ENCODE measurements at regions not wholly inside any gene's neighbourhood (a gene's known extent, or its start where the extent isn't known, plus 50 kb on each side); places are given as distances from the start of the nearest gene placed in this dataset.

- no peak for TF ChIP-seq POLR2A (IDR thresholded peaks at IDR 0.05; ENCODE audit: low read length)
- no peak for TF ChIP-seq GATA1 (IDR thresholded peaks at IDR 0.05; ENCODE audit: low read depth, low read length)
Measured at GRCh38 chr7:121529003-121529402, 132.9 kb upstream of the FAM3C start.
